Ishikawa (cell line): ENCODE measurements at regions not wholly inside any gene's neighbourhood (a gene's known extent, or its start where the extent isn't known, plus 50 kb on each side); places are given as distances from the start of the nearest gene placed in this dataset.

Experiments
- CEBPB ChIP-seq: IDR thresholded peaks from 2 replicates; pipeline ENCODE4 v1.6.1; 2012
- CREB1 ChIP-seq: IDR thresholded peaks from 2 replicates; pipeline ENCODE4 v1.6.1; 2012; ENCODE audit warnings: low read depth
- EP300 ChIP-seq: IDR thresholded peaks from 2 replicates; pipeline ENCODE4 v1.6.1; 2012; ENCODE audit warnings: borderline replicate concordance
- FOXM1 ChIP-seq: IDR thresholded peaks from 2 replicates; pipeline ENCODE4 v1.6.1; 2012; ENCODE audit warnings: low read depth, borderline replicate concordance
- NFIC ChIP-seq: IDR thresholded peaks from 2 replicates; pipeline ENCODE4 v1.6.1; 2012
- RAD21 ChIP-seq: IDR thresholded peaks from 2 replicates; pipeline ENCODE4 v1.6.1; 2012; ENCODE audit warnings: low read depth
- TAF1 ChIP-seq: IDR thresholded peaks from 2 replicates; pipeline ENCODE4 v1.6.1; 2012; ENCODE audit warnings: low read depth, mild to moderate bottlenecking
- TCF12 ChIP-seq: IDR thresholded peaks from 2 replicates; pipeline ENCODE4 v1.6.1; 2012; ENCODE audit warnings: low read depth
- TEAD4 ChIP-seq: IDR thresholded peaks from 2 replicates; pipeline ENCODE4 v1.6.1; 2012
- YY1 ChIP-seq: IDR thresholded peaks from 2 replicates; pipeline ENCODE4 v1.6.1; 2012; ENCODE audit warnings: low read depth
- ZBTB7A ChIP-seq: IDR thresholded peaks from 2 replicates; pipeline ENCODE4 v1.6.1; 2012; ENCODE audit warnings: low read depth
- TF ChIP-seq, protein P1 (sequence below): IDR thresholded peaks from 2 replicates; pipeline ENCODE4 v1.6.1; 2012; ENCODE audit warnings: low read depth, mild to moderate bottlenecking
- TF ChIP-seq, protein P2 (sequence below): IDR thresholded peaks from 2 replicates; pipeline ENCODE4 v1.6.1; 2012
- TF ChIP-seq, protein P3 (sequence below): IDR thresholded peaks from 2 replicates; pipeline ENCODE4 v1.6.1; 2012

DNA sequence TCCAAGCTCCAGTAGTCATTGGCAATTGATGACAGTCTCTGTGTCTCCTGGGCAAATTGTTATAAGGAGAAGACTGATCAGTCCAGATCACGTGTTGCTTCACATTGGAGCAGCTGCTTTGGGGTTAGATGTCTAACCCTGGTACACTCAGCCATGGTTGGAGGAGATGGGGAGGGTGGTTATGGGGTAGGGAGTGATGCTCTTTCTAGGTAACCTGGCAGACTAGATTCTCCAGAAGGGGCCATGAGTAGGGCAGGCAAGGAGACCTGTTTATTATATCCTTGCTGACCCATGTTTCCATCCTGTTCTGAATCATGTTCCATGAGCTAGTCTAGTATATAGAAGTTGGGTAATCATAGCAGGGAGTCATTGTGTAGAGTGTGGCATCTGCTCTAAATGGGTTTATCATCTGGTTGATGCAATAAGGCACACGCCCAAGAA lies 50.8 kb upstream of the BACH2 start:
- TF ChIP-seq, protein P1, sequence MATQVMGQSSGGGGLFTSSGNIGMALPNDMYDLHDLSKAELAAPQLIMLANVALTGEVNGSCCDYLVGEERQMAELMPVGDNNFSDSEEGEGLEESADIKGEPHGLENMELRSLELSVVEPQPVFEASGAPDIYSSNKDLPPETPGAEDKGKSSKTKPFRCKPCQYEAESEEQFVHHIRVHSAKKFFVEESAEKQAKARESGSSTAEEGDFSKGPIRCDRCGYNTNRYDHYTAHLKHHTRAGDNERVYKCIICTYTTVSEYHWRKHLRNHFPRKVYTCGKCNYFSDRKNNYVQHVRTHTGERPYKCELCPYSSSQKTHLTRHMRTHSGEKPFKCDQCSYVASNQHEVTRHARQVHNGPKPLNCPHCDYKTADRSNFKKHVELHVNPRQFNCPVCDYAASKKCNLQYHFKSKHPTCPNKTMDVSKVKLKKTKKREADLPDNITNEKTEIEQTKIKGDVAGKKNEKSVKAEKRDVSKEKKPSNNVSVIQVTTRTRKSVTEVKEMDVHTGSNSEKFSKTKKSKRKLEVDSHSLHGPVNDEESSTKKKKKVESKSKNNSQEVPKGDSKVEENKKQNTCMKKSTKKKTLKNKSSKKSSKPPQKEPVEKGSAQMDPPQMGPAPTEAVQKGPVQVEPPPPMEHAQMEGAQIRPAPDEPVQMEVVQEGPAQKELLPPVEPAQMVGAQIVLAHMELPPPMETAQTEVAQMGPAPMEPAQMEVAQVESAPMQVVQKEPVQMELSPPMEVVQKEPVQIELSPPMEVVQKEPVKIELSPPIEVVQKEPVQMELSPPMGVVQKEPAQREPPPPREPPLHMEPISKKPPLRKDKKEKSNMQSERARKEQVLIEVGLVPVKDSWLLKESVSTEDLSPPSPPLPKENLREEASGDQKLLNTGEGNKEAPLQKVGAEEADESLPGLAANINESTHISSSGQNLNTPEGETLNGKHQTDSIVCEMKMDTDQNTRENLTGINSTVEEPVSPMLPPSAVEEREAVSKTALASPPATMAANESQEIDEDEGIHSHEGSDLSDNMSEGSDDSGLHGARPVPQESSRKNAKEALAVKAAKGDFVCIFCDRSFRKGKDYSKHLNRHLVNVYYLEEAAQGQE = no peak
- TF ChIP-seq EP300 (no peak), CREB1 (no peak), RAD21 (no peak), YY1 (no peak), NFIC (no peak), FOXM1 (no peak), TCF12 (no peak), TAF1 (no peak), ZBTB7A (no peak), CEBPB (no peak), TEAD4 (no peak)
- TF ChIP-seq, protein P2, sequence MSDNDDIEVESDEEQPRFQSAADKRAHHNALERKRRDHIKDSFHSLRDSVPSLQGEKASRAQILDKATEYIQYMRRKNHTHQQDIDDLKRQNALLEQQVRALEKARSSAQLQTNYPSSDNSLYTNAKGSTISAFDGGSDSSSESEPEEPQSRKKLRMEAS = no peak
- TF ChIP-seq, protein P3, sequence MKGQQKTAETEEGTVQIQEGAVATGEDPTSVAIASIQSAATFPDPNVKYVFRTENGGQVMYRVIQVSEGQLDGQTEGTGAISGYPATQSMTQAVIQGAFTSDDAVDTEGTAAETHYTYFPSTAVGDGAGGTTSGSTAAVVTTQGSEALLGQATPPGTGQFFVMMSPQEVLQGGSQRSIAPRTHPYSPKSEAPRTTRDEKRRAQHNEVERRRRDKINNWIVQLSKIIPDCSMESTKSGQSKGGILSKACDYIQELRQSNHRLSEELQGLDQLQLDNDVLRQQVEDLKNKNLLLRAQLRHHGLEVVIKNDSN = no peak
